Activated CD4-positive, alpha-beta T cell treated with anti-CD3 and anti-CD28 coated beads, Interleukin-10, Interleukin-2, amounts not matched to agents 100 ng/mL and 50 ng/mL, durations not matched to agents 16 hours and 8 hours (primary cell): ENCODE measurements at regions not wholly inside any gene's neighbourhood (a gene's known extent, or its start where the extent isn't known, plus 50 kb on each side); places are given as distances from the start of the nearest gene placed in this dataset.
A peak's percentile ranks its signal among the peaks of the same experiment; 100 is the strongest.
"Not testable (repeated sequence)": the region's sequence is repeated elsewhere in the genome, so short reads cannot be mapped to it uniquely, and the experiment has no call there.

Source experiments
- DNase-seq: peaks from one replicate; pipeline ENCODE4 v3.0.0-alpha.2; 2020

DNA sequence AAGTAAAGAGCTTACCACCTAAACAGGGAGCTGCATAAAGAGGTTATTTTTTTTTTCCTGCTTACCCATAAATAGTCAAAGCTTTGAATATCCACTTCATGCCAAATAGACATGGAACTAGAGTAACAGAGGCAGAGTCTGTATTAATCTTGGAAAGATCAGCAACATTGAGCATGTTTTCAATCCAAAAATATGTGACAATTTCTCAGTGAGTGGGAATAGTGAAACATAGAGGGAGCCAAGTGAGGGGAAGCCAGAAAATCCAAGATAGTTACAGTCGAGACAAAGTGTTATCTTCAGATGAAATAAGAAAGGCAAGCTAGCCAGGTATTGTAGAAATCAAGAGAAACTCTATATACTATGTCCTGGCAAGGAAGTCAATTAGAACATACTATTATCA, 122.3 kb upstream of the TACR3 start:
- DNase-seq = no peak

DNA sequence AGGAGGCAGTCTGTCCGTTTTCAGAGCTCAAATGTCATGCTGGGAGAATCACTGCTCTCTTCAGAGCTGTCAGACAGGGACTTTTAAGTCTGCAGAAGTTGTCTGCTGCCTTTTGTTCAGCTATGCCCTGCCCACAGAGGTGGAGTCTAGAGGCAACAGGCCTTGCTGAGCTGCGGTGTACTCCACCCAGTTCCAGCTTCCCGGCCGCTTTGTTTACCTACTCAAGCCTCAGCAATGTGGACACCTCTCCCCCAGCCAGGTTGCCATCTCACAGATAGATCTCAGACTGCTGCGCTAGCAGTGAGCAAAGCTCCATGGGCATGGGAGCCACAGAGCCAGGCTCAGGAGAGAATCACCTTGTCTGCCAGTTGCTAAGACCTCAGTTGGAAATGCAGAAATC, 90.5 kb upstream of the TACR3 start:
- not testable (repeated sequence) for DNase-seq

DNA sequence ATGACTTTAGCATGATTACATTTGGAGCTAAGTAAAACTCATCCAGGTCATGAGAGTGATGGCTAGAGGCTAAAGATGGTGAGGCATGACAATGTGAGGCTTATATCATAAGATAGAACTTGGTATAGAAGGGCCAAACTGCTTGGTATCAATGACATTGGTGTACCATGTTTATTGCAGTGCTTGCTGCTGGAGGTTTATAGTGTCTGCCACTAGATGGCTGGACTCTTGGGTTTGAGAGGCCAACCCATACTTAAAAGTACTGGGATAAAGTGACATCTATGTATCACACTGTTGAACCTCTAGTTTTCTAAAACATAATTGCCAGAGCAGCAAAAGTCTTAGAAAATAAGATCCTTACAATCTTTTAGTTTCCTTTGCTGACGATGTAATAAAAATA, 83.0 kb upstream of the TACR3 start:
- DNase-seq = no peak

DNA sequence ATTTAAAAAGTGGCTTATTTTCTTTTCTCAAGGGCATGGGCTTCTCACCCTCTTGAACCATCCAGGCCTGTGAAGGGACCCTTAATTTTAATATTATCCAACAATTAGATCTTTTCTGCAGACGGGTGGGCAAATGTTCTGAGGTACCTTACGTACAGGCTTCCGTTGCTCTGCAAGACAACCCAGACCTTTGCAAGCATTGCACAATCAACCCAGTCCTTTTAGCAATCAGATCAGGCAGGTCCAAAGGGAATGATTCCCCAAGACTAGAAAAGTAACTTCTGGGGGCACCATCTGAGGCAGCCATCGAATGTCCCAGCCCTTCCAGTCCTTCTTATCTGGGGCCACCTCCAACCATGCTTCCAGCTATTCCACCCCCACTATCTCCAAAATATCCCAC, 67.3 kb upstream of the TACR3 start:
- DNase-seq = no peak

DNA sequence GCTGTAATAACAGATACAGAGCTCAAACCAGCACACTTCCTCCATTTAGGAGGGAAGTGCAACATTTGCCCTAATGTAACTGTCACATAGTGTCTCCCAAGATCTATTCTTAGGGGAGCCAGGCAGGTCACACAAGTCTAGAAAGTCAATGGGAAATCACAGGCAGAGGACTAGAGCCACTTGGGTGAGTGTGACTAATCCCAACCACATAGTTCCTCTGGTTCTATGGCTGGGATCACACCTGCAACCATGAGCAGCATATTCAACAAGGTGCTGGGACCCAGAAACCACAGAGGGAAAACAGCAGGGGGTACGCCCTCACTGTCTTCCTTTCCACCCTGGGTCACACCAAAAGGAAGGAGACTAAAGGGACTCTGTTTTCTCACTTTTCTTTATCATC, 66.8 kb upstream of the TACR3 start:
- no peak for DNase-seq

DNA sequence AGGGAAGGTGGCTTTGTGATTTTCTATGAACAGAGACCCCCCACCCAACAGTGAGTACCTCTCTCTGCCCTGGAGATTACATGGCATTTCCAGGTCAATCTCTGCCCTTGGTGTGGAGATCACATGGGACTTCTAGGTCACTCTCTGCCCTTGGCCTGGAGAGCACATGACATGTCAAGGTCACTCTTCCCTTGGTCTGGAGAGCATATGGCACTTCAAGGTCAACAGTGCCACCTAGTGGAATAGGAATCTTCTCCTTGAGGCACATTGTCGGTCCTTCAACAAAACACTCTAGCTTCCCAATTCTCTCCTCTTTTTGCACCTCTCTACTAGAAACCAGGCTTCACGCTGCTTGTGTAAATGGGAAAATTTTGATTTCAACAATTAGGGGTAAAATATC, 66.2 kb upstream of the TACR3 start:
- DNase-seq = peak; percentile 53

DNA sequence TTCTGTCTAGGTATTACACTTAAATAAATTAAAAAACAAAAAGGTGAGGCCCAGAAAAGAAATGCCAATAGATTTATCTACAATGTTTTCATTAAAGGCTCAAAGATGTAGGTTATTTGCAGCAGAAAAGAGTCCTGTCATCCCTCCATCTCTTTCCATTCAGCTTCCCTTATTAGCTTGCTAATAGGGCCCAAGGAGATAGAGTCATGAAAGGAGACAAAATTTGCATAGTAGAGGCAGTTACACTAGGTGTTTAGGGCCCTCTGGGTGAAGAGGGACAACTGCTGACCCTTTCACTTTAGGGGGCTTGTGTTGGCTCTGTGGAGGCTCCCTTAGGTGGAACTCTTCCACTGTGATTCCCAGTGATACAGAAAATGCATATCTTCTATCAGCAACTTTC, 58.4 kb upstream of the TACR3 start:
- DNase-seq = no peak

DNA sequence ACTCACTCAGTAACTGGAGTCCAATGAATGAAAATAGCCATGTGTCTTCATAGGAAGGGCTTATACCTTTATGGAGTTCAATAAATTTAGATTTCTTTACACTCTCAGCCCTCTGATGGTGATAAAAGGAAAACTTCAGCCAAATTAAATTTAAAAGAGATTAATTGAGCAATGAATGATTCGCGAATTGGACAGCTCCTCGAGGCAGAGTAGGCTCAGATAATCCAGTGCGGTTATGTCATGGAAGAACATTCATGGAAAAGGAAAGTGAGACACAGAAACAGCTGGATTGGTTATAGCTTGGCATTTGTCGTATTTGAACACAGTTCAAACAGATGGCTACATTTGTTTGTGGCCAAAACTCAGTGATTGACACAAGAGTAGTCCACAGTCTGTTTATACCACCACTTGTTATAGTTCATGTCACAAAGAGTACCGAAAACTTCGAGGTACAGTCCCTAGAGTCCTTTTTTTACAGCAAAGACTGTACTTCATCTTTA, 54.6 kb upstream of the TACR3 start:
- DNase-seq = no peak

DNA sequence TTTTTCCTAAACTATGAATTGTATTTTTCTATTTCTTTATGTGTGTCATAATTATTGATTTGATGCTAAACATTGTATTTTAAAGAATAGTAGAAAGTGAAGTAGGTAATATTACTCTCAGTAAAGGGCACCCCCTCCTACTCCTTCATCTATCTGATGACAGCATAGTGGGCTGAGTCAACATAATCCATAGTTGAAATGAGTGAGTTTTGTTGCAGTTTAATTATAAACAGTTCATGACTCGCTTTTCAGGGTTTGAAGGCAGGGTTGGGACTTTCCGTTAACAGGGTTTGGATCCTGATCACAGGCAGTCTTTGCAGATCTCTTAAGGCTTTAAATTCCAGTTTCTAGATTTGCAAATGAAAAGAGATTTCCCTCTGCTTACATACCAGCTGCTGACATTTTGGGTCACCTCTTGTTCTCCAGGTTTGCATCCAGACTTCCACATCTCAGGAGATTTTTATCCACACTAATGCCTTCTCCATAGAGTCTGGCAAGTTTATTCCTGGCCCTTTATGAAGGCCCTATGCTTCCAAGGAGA, 54.0 kb upstream of the TACR3 start:
- DNase-seq = no peak
